A549 (cell line): ENCODE measurements at regions not wholly inside any gene's neighbourhood (a gene's known extent, or its start where the extent isn't known, plus 50 kb on each side); places are given as distances from the start of the nearest gene placed in this dataset.

Source experiments
- ATAC-seq, 2 experiments: fragments of 200-7000 bp in 1 of 2; fragments of >200 bp in 1 of 2; cut with Nextera tagmentation in 1 of 2; cut with Tn5 transposase in 1 of 2; 3 replicates each; pipeline versions ENCODE4 v1.8.0 to v1.9.1; 2018 to 2020; ENCODE audit warnings: mild to moderate bottlenecking in 1 of 2, moderate library complexity in 1 of 2
- CTCF ChIA-PET: fragments of 300-600 bp; sonication (Branson Sonifier 250); formaldehyde crosslinking; extraction: SDS; loops from one replicate; lab custom pipeline; 2021; ENCODE audit warnings: antibody characterized with exemption, inconsistent platforms; lab: Yijun Ruan, JAX
- POLR2A ChIA-PET: fragments of 350-600 bp; formaldehyde crosslinking; extraction: SDS; loops from one replicate; lab custom pipeline; 2021; ENCODE audit warnings: antibody characterized with exemption, inconsistent platforms; lab: Yijun Ruan, JAX
- DNase-seq, 2 experiments: peaks; one replicate each; pipeline versions ENCODE4 v3.0.0 to v3.0.0-alpha.2; 2011 to 2016; ENCODE audit warnings: low read depth in 1 of 2, low spot score in 1 of 2
- FAIRE-seq: peaks from 2 replicates; lab custom pipeline; 2011; peaks lifted over from hg19 to GRCh38; lab: Jason Lieb, UNC
- H3K27ac ChIP-seq, 2 experiments: fragments of >200 bp; sonication (Bioruptor Twin); formaldehyde crosslinking; 3 replicates each; pipeline ENCODE4 v1.5.1; 2016 to 2017
- H3K4me1 ChIP-seq: fragments of >200 bp; sonication (Bioruptor Twin); formaldehyde crosslinking; 3 replicates; pipeline ENCODE4 v1.6.1; 2016
- H3K4me2 ChIP-seq: fragments of >200 bp; sonication (Bioruptor Twin); formaldehyde crosslinking; 3 replicates; pipeline ENCODE4 v1.6.1; 2016
- H3K4me3 ChIP-seq: fragments of >200 bp; sonication (Bioruptor Twin); formaldehyde crosslinking; 3 replicates; pipeline ENCODE4 v1.5.1; 2016
- H3K9me3 ChIP-seq: fragments of >200 bp; sonication (Bioruptor Twin); formaldehyde crosslinking; 3 replicates; pipeline ENCODE4 v1.6.1; 2016
- BCL3 ChIP-seq: fragments of >200 bp; sonication (Bioruptor Twin); formaldehyde crosslinking; IDR thresholded peaks from 3 replicates; pipeline ENCODE4 v1.6.1; 2016
- CBX8 ChIP-seq: fragments of 200-600 bp; sonication (generic); IDR thresholded peaks from 2 replicates; pipeline ENCODE4 v1.6.1; 2016
- CEBPB ChIP-seq, 2 experiments: fragments of >200 bp in 1 of 2; sonication (Bioruptor Twin) in 1 of 2; formaldehyde crosslinking in 1 of 2; IDR thresholded peaks; 2 replicates each; pipeline ENCODE4 v1.6.1; 2012 to 2016
- CTCF ChIP-seq: fragments of >200 bp; sonication (Bioruptor Twin); formaldehyde crosslinking; IDR thresholded peaks from 3 replicates; pipeline ENCODE4 v1.5.1; 2016
- EP300 ChIP-seq, 2 experiments: fragments of >200 bp; sonication (Bioruptor Twin); formaldehyde crosslinking; IDR thresholded peaks; 2 replicates in 1 of 2; 3 replicates in 1 of 2; pipeline ENCODE4 v1.6.1; 2016 to 2017
- ESRRA ChIP-seq: fragments of 150-350 bp; IDR thresholded peaks from 2 replicates; pipeline ENCODE4 v1.6.1; 2014; ENCODE audit warnings: mild to moderate bottlenecking, low read length, borderline replicate concordance
- FOSL2 ChIP-seq, 2 experiments: fragments of 450-650 bp in 1 of 2; fragments of >200 bp in 1 of 2; sonication (Bioruptor Twin) in 1 of 2; formaldehyde crosslinking; IDR thresholded peaks; 2 replicates each; pipeline versions ENCODE4 v1.5.0 to v1.6.1; 2016 to 2020; ENCODE audit warnings: mild to moderate bottlenecking in 1 of 2, moderate library complexity in 1 of 2
- HMGXB4 ChIP-seq: fragments of 250-450 bp; sonication (Bioruptor Pico); IDR thresholded peaks from 2 replicates; pipeline ENCODE4 v1.5.0; 2021; ENCODE audit warnings: mild to moderate bottlenecking, moderate library complexity, borderline replicate concordance
- JUN ChIP-seq, 2 experiments: fragments of >200 bp; sonication (Bioruptor Twin); formaldehyde crosslinking; IDR thresholded peaks; 2 replicates in 1 of 2; 3 replicates in 1 of 2; pipeline ENCODE4 v1.6.1; 2016 to 2017
- KDM5A ChIP-seq: fragments of 200-600 bp; sonication (generic); IDR thresholded peaks from 2 replicates; pipeline ENCODE4 v1.6.1; 2016; ENCODE audit warnings: antibody characterized with exemption, mild to moderate bottlenecking
- MAZ ChIP-seq: fragments of 150-350 bp; IDR thresholded peaks from 2 replicates; pipeline ENCODE4 v1.6.1; 2014; ENCODE audit warnings: antibody characterized with exemption, low read depth, low read length, borderline replicate concordance
- MYC ChIP-seq: IDR thresholded peaks from 2 replicates; pipeline ENCODE4 v1.6.1; 2012; ENCODE audit warnings: mild to moderate bottlenecking, inconsistent platforms, low read length, improper control_type of control experiment, borderline replicate concordance
- NFE2L2 ChIP-seq: fragments of 150-350 bp; conservative IDR thresholded peaks from 2 replicates; pipeline ENCODE4 v1.6.1; 2014; ENCODE audit warnings: low read length
- NR3C1 ChIP-seq: fragments of >200 bp; sonication (Bioruptor Twin); formaldehyde crosslinking; IDR thresholded peaks from 3 replicates; pipeline ENCODE4 v1.6.1; 2017
- PHF8 ChIP-seq: fragments of 200-600 bp; sonication (generic); IDR thresholded peaks from 2 replicates; pipeline ENCODE4 v1.6.1; 2016; ENCODE audit warnings: low read depth, mild to moderate bottlenecking, antibody characterized with exemption, moderate library complexity, borderline replicate concordance
- POLR2AphosphoS2 ChIP-seq: conservative IDR thresholded peaks from 2 replicates; pipeline ENCODE4 v1.6.1; 2012; ENCODE audit warnings: low read length, improper control_type of control experiment, inconsistent platforms
- RARB ChIP-seq: fragments of 250-450 bp; sonication (Bioruptor Pico); IDR thresholded peaks from 2 replicates; pipeline ENCODE4 v1.8.0; 2021; ENCODE audit warnings: mild to moderate bottlenecking, moderate library complexity
- RFX5 ChIP-seq: fragments of 450-650 bp; IDR thresholded peaks from 2 replicates; pipeline ENCODE4 v1.7.1; 2014; ENCODE audit warnings: antibody characterized with exemption, mild to moderate bottlenecking, moderate library complexity
- RNF2 ChIP-seq: fragments of 200-600 bp; sonication (generic); IDR thresholded peaks from 2 replicates; pipeline ENCODE4 v1.6.1; 2016; ENCODE audit warnings: low read depth, mild to moderate bottlenecking, antibody characterized with exemption, moderate library complexity, borderline replicate concordance
- TFCP2L1 ChIP-seq: fragments of 250-450 bp; sonication (Bioruptor Pico); IDR thresholded peaks from 2 replicates; pipeline ENCODE4 v1.5.0; 2021; ENCODE audit warnings: mild to moderate bottlenecking
- TP53 ChIP-seq: fragments of 250-450 bp; sonication (Bioruptor Pico); IDR thresholded peaks from 2 replicates; pipeline ENCODE4 v1.5.0; 2021; ENCODE audit warnings: mild to moderate bottlenecking, moderate library complexity
- WGBS: methylation state at CpG from one replicate; pipeline ENCODE4 v1.1.6; 2017; ENCODE audit errors: missing lambda C conversion rate; 5-methylcytosine and 5-hydroxymethylcytosine counted together

GRCh38 chr10:35834877-35835494, 192.9 kb upstream of the FZD8 start (continued):
- TF ChIP-seq BCL3, result no peak
- TF ChIP-seq KDM5A, result no peak
- TF ChIP-seq FOSL2 (IDR thresholded peaks at IDR 0.05), result no peak
- TF ChIP-seq FOSL2 (CRISPR knock-in tag; IDR thresholded peaks at IDR 0.05), result no peak
- no peak for TF ChIP-seq TP53 (CRISPR knock-in tag)

GRCh38 chr10:35827783-35828182, 185.7 kb upstream of the FZD8 start:
- H3K4me1 ChIP-seq, result no peaks in the 10 kb centered on the region
- TF ChIP-seq MAZ (no peak), KDM5A (no peak), EP300 (IDR thresholded peaks at IDR 0.05) (no peak), CEBPB (IDR thresholded peaks at IDR 0.05) (no peak), NFE2L2 (no peak), CBX8 (no peak), ESRRA (no peak), TP53 (CRISPR knock-in tag) (no peak), RNF2 (no peak), MYC (no peak), RARB (CRISPR knock-in tag) (no peak)
- TF ChIP-seq, all 56 proteins: peak for 0
- POLR2A ChIA-PET, result no interaction called here
- Histone ChIP-seq H3K27ac (no peak overlapping the region), H3K9me3 (no peaks in the 10 kb centered on the region), H3K4me2 (no peak overlapping the region), H3K4me3 (no peak overlapping the region)
- no peak for DNase-seq
- FAIRE-seq, result no peak
- CTCF ChIA-PET, result no interaction called here
- WGBS, result 59% methylated on average over 9 of the region's 9 CpGs
- ATAC-seq, result no peak

- ATAC-seq (no peak), DNase-seq (no peak)
- TF ChIP-seq POLR2AphosphoS2 (no peak), CTCF (no peak), HMGXB4 (CRISPR knock-in tag) (no peak), CBX8 (no peak), NFE2L2 (no peak), PHF8 (no peak), JUN (IDR thresholded peaks at IDR 0.05) (no peak), NR3C1 (no peak), KDM5A (no peak), RFX5 (no peak), TFCP2L1 (CRISPR knock-in tag) (no peak)
- TF ChIP-seq, all 56 proteins: peak for 0
- CTCF ChIA-PET, result interaction anchor here (0.6 kb wide), 1 partner anchor 1056 kb away, joined by 3 read pairs; no protein-coding TSS in a partner anchor
- Histone ChIP-seq H3K27ac (no peak overlapping the region), H3K9me3 (no peaks in the 10 kb centered on the region), H3K4me2 (no peak overlapping the region), H3K4me1 (no peaks in the 10 kb centered on the region), H3K4me3 (no peak overlapping the region)
- no peak for FAIRE-seq
- POLR2A ChIA-PET, result no interaction called here
- 38% methylated on average over 3 of the region's 3 CpGs for WGBS
Measured at GRCh38 chr10:35824704-35825103, 182.6 kb upstream of the FZD8 start.
